Breast epithelium (tissue), 3 donors: ENCODE measurements at regions not wholly inside any gene's neighbourhood (a gene's known extent, or its start where the extent isn't known, plus 50 kb on each side); places are given as distances from the start of the nearest gene placed in this dataset.

Experiments
- POLR2A ChIP-seq: fragments of 450-650 bp; IDR thresholded peaks from one replicate; pipeline ENCODE4 v1.6.1; 2016; ENCODE audit warnings: antibody characterized with exemption, mild to moderate bottlenecking, moderate library complexity
- POLR2AphosphoS5 ChIP-seq, 3 donors: sonication (generic); formaldehyde crosslinking; IDR thresholded peaks; one replicate each; pipeline ENCODE4 v1.6.1; 2017; ENCODE audit warnings: antibody characterized with exemption in 3 of 3

- TF ChIP-seq POLR2AphosphoS5 (IDR thresholded peaks at IDR 0.05) = no peak
- no peak for TF ChIP-seq POLR2A
These were observed 831.6 kb upstream of the NDST4 start for GRCh38 chr4:115945026-115945425.
